Endothelial cell of umbilical vein (primary cell): ENCODE measurements at regions not wholly inside any gene's neighbourhood (a gene's known extent, or its start where the extent isn't known, plus 50 kb on each side); places are given as distances from the start of the nearest gene placed in this dataset.

ENCODE experiments used
- EZH2 ChIP-seq: IDR thresholded peaks from 2 replicates; pipeline ENCODE4 v1.6.1; 2012; ENCODE audit warnings: borderline replicate concordance, low read depth, mild to moderate bottlenecking, moderate library complexity, low read length, inconsistent platforms; ENCODE audit not compliant: severe bottlenecking
- GATA2 ChIP-seq: IDR thresholded peaks from 2 replicates; pipeline ENCODE4 v1.7.0; 2011; ENCODE audit warnings: low read depth, mild to moderate bottlenecking, moderate library complexity, mixed read lengths, low read length; ENCODE audit not compliant: insufficient read length, insufficient read depth
- JUN ChIP-seq: IDR thresholded peaks from 2 replicates; pipeline ENCODE4 v1.6.1; 2011; ENCODE audit warnings: borderline replicate concordance, low read depth; ENCODE audit not compliant: insufficient read length, insufficient read depth
- MYC ChIP-seq: IDR thresholded peaks from one replicate; pipeline ENCODE4 v1.6.1; 2011; ENCODE audit warnings: mild to moderate bottlenecking, low read depth, low read length
- POLR2A ChIP-seq: IDR thresholded peaks from 2 replicates; pipeline ENCODE4 v1.6.1; 2012; ENCODE audit warnings: low read depth, mild to moderate bottlenecking, control low read depth, low read length
- TF ChIP-seq, protein P1 (sequence below): IDR thresholded peaks from 2 replicates; pipeline ENCODE4 v1.6.1; 2011; ENCODE audit not compliant: insufficient read depth, insufficient read length
- TF ChIP-seq, protein P2 (sequence below), 2 donors: IDR thresholded peaks; 1 replicate in 1 of 2; 2 replicates in 1 of 2; pipeline ENCODE4 v1.5.1; 2011; ENCODE audit warnings: low read length in 2 of 2, mild to moderate bottlenecking in 2 of 2, moderate library complexity in 2 of 2, control low read depth in 1 of 2, inconsistent platforms in 1 of 2, low read depth in 1 of 2; ENCODE audit not compliant: insufficient read depth in 1 of 2; ENCODE audit errors: extremely low read depth in 1 of 2

DNA sequence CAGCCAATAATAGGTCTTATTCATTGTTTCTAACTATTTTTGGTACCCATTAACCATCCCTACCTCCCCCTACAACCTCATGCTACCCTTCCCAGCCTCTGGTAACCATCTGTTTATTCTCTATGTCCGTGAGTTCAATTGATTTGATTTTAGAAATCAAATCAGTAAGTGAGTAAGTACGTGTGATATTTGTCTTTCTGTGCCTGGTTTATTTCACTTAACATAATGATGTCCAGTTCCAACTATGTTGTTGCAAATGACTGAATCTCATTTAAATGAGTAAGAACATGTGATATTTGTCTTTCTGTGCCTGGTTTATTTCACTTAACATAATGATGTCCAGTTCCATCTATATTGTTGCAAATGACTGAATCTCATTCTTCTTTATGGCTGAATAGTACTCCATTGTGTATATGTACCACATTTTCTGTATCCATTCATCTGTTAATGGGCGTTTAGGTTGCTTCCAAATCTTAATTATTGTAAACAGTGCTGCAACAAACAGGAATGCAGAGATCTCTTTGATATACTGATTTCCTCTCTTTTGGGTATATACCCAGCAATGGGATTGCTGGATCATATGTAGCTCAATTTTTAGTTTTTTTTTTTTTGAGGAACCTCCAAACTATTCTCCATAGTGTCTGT, 49.7 kb upstream of the BICC1 start:
- TF ChIP-seq, protein P1, sequence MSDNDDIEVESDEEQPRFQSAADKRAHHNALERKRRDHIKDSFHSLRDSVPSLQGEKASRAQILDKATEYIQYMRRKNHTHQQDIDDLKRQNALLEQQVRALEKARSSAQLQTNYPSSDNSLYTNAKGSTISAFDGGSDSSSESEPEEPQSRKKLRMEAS = no peak
- TF ChIP-seq POLR2A (no peak), GATA2 (no peak), MYC (no peak), JUN (no peak), EZH2 (no peak)
- TF ChIP-seq, protein P2, sequence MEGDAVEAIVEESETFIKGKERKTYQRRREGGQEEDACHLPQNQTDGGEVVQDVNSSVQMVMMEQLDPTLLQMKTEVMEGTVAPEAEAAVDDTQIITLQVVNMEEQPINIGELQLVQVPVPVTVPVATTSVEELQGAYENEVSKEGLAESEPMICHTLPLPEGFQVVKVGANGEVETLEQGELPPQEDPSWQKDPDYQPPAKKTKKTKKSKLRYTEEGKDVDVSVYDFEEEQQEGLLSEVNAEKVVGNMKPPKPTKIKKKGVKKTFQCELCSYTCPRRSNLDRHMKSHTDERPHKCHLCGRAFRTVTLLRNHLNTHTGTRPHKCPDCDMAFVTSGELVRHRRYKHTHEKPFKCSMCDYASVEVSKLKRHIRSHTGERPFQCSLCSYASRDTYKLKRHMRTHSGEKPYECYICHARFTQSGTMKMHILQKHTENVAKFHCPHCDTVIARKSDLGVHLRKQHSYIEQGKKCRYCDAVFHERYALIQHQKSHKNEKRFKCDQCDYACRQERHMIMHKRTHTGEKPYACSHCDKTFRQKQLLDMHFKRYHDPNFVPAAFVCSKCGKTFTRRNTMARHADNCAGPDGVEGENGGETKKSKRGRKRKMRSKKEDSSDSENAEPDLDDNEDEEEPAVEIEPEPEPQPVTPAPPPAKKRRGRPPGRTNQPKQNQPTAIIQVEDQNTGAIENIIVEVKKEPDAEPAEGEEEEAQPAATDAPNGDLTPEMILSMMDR (IDR thresholded peaks at IDR 0.05; ENCODE audit: extremely low read depth in 1 of 2, insufficient read depth in 1 of 2, low read depth in 1 of 2, low read length in 2 of 2) = no peak
